HAP-1 (cell line): ENCODE measurements at regions not wholly inside any gene's neighbourhood (a gene's known extent, or its start where the extent isn't known, plus 50 kb on each side); places are given as distances from the start of the nearest gene placed in this dataset.
A peak's percentile ranks its signal among the peaks of the same experiment; 100 is the strongest.
"Not testable (repeated sequence)": the region's sequence is repeated elsewhere in the genome, so short reads cannot be mapped to it uniquely, and the experiment has no call there.

Experiments
- DNase-seq, 2 experiments: peaks; one replicate each; pipeline ENCODE4 v3.0.0-alpha.2; 2016 to 2020; ENCODE audit warnings: low spot score in 2 of 2
- H3K27me3 ChIP-seq: fragments of 250-450 bp; sonication (Bioruptor Pico); 2 replicates; pipeline ENCODE4 v1.5.1; 2020; ENCODE audit warnings: low read depth, mild to moderate bottlenecking, moderate library complexity
- H3K36me3 ChIP-seq: fragments of 250-450 bp; sonication (Bioruptor Pico); replicated peaks from 2 replicates; pipeline ENCODE4 v1.5.1; 2020; ENCODE audit warnings: mild to moderate bottlenecking
- H3K4me1 ChIP-seq: fragments of 250-450 bp; sonication (Bioruptor Pico); 2 replicates; pipeline ENCODE4 v1.5.1; 2020; ENCODE audit warnings: mild to moderate bottlenecking
- H3K4me3 ChIP-seq: fragments of 250-450 bp; sonication (Bioruptor Pico); 2 replicates; pipeline ENCODE4 v1.5.1; 2020; ENCODE audit warnings: mild to moderate bottlenecking, moderate library complexity
- H3K9me3 ChIP-seq: fragments of 250-450 bp; sonication (Bioruptor Pico); 2 replicates; pipeline ENCODE4 v1.5.1; 2020; ENCODE audit warnings: mild to moderate bottlenecking, moderate library complexity
- in situ Hi-C: fragments of 300-500 bp; cut with MboI; formaldehyde crosslinking; loops from 3 replicates; pipeline ENCODE4 v1.14.3; 2020; ENCODE audit warnings: low sequenced_read_pairs, inconsistent platforms, mixed read lengths

GRCh38 chr2:35818359-35818758, 537.2 kb upstream of the CRIM1 start:
- H3K4me3 ChIP-seq, H3K4me1 ChIP-seq, DNase-seq, in situ Hi-C loops, H3K36me3 ChIP-seq, H3K27me3 ChIP-seq, H3K9me3 ChIP-seq: not testable (repeated sequence)

GRCh38 chr2:35814597-35814996, 541.0 kb upstream of the CRIM1 start:
- DNase-seq, H3K4me1 ChIP-seq, in situ Hi-C loops, H3K9me3 ChIP-seq, H3K27me3 ChIP-seq, H3K4me3 ChIP-seq, H3K36me3 ChIP-seq: not testable (repeated sequence)

DNA sequence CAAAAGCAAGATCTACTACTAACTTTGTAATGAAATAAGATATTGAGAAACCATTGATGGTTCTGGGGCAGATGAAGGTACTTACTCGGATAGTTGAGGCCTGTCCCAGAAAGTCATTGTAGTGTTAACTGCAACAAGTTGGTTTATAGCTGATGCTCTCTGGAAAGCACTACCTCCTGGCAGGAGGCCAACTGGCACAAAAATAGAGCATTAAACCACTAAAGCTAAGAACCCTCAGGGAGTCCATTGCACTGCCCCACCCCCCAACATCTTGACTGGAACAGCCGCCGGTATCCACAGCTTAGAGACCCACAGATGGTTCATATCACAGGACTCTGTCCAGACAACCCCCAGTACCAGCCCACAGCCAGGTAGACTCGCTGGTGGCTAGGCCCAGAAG, 552.5 kb upstream of the CRIM1 start:
- H3K4me1 ChIP-seq = no peaks in the 10 kb centered on the region
- no peak for DNase-seq
- no peaks in the 10 kb centered on the region for H3K36me3 ChIP-seq
- H3K27me3 ChIP-seq = no peaks in the 10 kb centered on the region
- in situ Hi-C loops = no loop called here
- no peaks in the 10 kb centered on the region for H3K9me3 ChIP-seq
- no peak overlapping the region for H3K4me3 ChIP-seq

- H3K4me3 ChIP-seq = no peak overlapping the region
- peaks cover 2% of the 10 kb centered on the region; the same call in 1 of the 2 replicates for H3K27me3 ChIP-seq
- H3K4me1 ChIP-seq = no peaks in the 10 kb centered on the region
- in situ Hi-C loops = no loop called here
- no peaks in the 10 kb centered on the region for H3K36me3 ChIP-seq
- DNase-seq = no peak
- H3K9me3 ChIP-seq = no peaks in the 10 kb centered on the region
Observed at GRCh38 chr2:35794796-35795450, 560.7 kb upstream of the CRIM1 start.

DNA sequence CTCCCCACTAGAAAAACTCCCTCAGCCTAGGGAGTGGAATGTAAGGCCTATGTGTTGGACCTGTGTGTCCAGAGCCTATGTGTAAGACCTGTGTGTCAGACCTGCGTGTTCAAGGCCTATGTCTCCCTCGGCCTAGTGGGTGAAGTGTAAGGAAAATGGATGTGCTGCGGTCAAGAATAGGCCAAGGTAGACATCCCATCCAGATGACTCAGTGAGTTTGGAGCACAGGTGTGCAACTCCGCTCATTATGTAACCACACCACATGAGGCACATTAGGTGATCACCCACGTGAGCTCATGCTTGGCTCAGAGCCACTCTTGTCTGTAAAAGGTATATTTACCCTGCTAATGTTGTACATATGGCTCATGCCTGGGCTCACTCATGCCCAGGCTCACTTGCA, 565.3 kb upstream of the CRIM1 start:
- Histone ChIP-seq H3K4me1 (no peaks in the 10 kb centered on the region), H3K4me3 (no peak overlapping the region), H3K9me3 (no peaks in the 10 kb centered on the region), H3K27me3 (no peaks in the 10 kb centered on the region), H3K36me3 (no peaks in the 10 kb centered on the region)
- in situ Hi-C loops = no loop called here
- DNase-seq = no peak

DNA sequence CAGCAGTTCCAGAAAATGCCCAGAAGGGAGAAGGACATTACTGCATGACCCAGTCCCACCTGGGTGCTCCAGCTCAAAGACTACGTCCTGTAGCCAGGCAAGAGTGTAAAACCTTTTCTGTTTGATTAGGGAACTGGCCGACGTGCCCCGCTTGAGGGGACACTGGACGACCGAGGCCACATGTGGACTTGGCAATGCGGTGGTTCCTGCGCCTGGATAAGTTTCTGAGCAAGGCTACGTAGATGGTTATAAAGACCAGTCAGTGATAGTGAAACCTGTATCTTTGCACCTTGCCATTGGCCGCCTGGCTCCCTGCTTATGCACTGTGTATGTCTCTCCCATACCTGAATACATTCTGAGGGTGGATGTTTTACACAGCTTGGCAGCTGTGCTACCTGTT, 567.0 kb upstream of the CRIM1 start:
- H3K4me3 ChIP-seq = no peak overlapping the region
- in situ Hi-C loops = no loop called here
- H3K9me3 ChIP-seq = no peaks in the 10 kb centered on the region
- H3K36me3 ChIP-seq = no peaks in the 10 kb centered on the region
- no peaks in the 10 kb centered on the region for H3K4me1 ChIP-seq
- DNase-seq = no peak
- no peaks in the 10 kb centered on the region for H3K27me3 ChIP-seq

DNA sequence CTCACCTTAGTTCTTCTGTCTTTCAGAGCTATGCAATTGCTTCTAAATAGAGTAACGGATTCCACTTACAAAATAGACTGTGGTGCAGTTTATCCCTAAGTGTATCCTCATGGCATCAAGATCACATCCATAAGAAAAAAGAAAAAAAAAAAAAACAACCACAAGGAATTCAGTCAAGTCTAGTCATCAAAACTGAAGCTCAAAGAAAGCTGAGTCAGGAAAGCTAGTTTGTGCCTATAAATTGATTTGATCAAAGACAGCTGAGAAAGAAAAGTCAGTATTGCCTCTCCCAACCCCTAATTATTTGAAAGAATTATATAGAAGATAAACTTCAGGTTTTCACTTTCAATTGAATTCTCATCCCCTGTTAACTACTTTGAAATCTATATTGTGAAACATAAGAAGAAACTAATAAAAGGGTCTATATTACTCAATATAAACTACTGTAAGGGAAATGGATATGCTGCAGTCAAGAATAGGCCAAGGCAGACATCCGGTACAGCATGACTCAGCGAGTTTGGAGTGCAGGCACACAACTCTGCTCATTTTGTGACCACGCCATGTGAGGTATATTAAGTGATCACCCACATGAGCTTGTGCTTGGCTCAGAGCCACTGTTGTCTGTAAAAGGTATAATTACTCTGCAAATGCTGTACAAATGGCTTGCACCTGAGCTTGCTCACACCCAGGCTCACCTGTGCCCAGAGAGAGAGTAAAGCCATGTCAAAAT, 568.1 kb upstream of the CRIM1 start:
- H3K4me3 ChIP-seq = no peak overlapping the region
- in situ Hi-C loops = no loop called here
- no peak for DNase-seq
- no peaks in the 10 kb centered on the region for H3K36me3 ChIP-seq
- no peaks in the 10 kb centered on the region for H3K4me1 ChIP-seq
- no peaks in the 10 kb centered on the region for H3K9me3 ChIP-seq
- H3K27me3 ChIP-seq = no peaks in the 10 kb centered on the region

DNA sequence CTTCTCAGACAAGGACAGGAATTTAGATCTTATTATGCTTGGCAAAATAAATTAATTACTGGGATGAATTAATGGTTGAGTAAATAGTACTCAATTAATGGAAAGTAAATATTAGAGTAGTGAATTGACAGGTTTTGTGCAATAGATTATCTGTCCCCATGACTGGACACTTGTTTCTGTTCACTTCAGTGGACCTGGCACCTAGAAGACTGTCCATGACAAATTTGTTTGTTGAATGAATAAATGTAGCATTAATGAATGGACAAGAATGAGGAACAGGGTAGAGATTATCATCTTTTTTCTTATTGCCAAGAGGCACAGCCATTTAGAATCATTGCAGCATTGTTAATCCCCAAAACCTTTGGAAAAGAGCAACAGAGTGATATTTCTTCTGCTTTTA, 570.0 kb upstream of the CRIM1 start:
- Histone ChIP-seq H3K27me3 (no peaks in the 10 kb centered on the region), H3K9me3 (no peaks in the 10 kb centered on the region), H3K36me3 (no peaks in the 10 kb centered on the region), H3K4me1 (no peaks in the 10 kb centered on the region), H3K4me3 (no peak overlapping the region)
- in situ Hi-C loops = no loop called here
- no peak for DNase-seq

GRCh38 chr2:35784777-35785176, 570.8 kb upstream of the CRIM1 start:
- Histone ChIP-seq H3K36me3 (no peaks in the 10 kb centered on the region), H3K4me3 (no peak overlapping the region), H3K27me3 (no peaks in the 10 kb centered on the region), H3K4me1 (no peaks in the 10 kb centered on the region), H3K9me3 (no peaks in the 10 kb centered on the region)
- in situ Hi-C loops = no loop called here
- no peak for DNase-seq

DNA sequence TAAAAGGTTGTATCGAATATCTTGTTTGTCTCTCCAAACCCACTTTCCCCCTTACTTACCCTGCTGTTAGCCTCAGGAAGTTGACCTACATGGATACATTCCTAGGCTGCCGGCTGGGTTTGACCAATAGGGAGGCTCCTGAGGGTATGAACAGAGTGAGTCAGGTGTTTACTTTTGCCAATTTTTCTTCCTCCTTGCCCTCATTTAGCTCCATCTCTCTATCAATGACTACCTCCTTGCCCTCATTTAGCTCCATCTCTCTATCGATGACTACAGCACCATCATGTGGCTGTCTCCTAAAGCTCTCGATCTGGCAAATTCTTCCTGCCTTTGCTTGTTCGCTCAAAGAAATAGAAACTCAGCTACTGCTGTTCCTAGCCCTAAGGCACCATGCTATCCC, 571.9 kb upstream of the CRIM1 start:
- no peaks in the 10 kb centered on the region for H3K36me3 ChIP-seq
- H3K27me3 ChIP-seq = no peaks in the 10 kb centered on the region
- no peak for DNase-seq
- in situ Hi-C loops = no loop called here
- H3K9me3 ChIP-seq = no peaks in the 10 kb centered on the region
- no peaks in the 10 kb centered on the region for H3K4me1 ChIP-seq
- no peak overlapping the region for H3K4me3 ChIP-seq

GRCh38 chr2:35741556-35741955, 614.0 kb upstream of the CRIM1 start:
- no peak overlapping the region for H3K4me3 ChIP-seq
- H3K4me1 ChIP-seq = no peaks in the 10 kb centered on the region
- in situ Hi-C loops = no loop called here
- H3K9me3 ChIP-seq = no peaks in the 10 kb centered on the region
- H3K36me3 ChIP-seq = no peaks in the 10 kb centered on the region
- no peaks in the 10 kb centered on the region for H3K27me3 ChIP-seq
- DNase-seq = no peak

DNA sequence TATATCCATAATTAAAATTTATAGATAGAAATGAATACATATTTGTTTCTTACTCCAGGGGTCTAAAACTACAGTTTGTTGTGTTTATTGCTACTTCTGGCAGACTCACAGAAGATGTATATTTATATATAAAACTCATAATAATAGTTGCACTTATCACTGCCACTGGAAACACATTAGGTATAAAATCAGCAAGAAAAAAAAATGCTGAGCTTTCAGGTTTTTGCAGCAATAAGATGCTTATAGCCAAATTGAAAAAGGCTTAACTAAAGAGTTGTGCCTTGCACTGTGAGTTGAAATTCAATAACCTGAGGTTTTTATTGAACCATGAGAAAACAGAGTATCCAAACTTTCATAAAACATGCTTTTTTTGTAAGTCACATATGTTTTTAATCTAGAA, 623.9 kb upstream of the CRIM1 start:
- in situ Hi-C loops = no loop called here
- H3K9me3 ChIP-seq = no peaks in the 10 kb centered on the region
- no peaks in the 10 kb centered on the region for H3K27me3 ChIP-seq
- no peak for DNase-seq
- no peaks in the 10 kb centered on the region for H3K36me3 ChIP-seq
- no peaks in the 10 kb centered on the region for H3K4me1 ChIP-seq
- H3K4me3 ChIP-seq = no peak overlapping the region

DNA sequence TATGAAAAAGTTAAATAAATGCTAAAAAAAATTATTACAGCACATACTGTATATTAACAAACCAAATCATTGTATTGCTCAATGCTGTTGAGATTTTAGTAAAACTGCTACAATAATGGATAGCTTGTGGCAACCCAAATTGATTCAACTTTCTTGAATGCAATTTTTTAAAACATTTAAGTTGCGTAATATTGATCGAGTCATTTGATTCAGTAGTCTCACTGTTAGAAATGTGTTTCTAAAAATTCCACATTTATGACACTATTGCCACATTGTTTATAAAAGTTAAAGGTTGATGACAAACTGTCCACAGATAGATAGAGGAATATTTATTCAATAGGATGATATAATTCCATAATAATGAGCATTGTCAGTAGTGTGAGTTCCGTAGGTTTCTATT, 640.7 kb upstream of the CRIM1 start:
- H3K4me3 ChIP-seq = no peak overlapping the region
- no peaks in the 10 kb centered on the region for H3K36me3 ChIP-seq
- H3K27me3 ChIP-seq = no peaks in the 10 kb centered on the region
- H3K4me1 ChIP-seq = no peaks in the 10 kb centered on the region
- in situ Hi-C loops = no loop called here
- H3K9me3 ChIP-seq = no peaks in the 10 kb centered on the region
- DNase-seq = no peak

DNA sequence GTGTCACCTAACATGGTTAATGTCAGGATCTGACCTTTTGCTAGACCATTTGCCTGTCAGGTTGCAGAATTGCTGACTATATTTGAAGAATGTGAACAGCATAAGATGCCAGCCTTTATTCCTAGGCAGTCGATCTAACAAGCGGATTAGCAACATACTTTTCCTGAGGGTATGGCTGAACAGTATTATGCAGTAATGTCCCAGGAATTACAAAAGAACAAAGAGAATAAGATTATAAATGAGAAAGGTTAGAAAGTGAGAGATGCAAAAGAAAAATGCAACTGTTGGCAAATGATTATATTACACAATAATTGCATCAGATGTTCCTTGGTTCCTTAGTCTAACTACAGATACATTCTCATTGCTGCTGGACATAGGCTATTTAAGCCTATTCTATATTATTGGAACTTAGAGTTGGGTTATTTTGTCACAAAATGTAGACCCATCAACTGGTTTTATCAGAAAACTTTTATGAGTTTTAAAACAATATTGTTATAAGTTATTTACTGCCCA, 647.1 kb upstream of the CRIM1 start:
- Histone ChIP-seq H3K9me3 (no peaks in the 10 kb centered on the region), H3K36me3 (no peaks in the 10 kb centered on the region), H3K27me3 (no peaks in the 10 kb centered on the region), H3K4me3 (no peak overlapping the region), H3K4me1 (peaks cover 5% of the 10 kb centered on the region)
- DNase-seq = peak in 1 of 2 experiments; percentile 76
- in situ Hi-C loops = no loop called here
